ENCODE measurements at regions not wholly inside any gene's neighbourhood (a gene's known extent, or its start where the extent isn't known, plus 50 kb on each side); places are given as distances from the start of the nearest gene placed in this dataset.

DNA sequence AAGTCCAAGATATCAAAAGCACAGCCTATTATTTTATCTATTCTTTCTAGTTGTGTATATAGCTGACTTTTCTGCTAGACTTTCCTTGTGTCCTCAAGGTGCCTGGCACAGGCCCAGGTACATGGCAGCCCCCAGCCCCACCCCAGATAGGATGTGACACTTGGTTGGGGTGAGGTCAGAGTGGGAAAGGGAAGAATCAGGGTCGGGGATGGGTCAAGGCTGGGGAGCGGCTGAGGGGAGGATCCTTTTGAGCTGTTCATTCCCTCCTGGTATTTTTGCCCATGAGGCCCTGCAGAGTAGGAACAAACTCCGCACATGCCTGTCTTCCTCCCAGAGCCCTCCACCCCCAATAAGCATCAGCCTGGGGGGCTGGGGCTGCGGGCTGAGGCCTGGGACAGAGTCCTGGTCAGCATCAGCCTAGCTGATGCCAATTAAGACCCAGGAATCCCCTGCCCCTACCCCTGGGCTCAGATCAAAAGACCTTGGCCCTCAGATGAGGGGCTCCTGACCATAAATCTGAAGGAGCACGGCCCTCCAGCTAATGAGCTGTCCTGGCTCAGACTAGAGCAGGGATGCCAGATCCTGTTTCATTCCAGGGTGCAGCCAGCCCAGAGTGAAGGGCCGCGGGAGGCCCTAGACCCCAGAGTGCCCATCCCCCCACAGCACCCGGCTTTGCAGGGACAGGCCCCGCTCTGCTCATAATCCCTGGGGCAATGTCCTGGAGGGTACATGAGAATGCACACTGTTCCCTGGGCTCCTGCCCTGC is 85.3 kb downstream of the SDC1 start:
- Mint-ChIP-seq H3K4me1 (ENCODE audit: low read depth in 2 of 2) (no peaks in the 10 kb centered on the region), H3K27ac (no peak overlapping the region), H3K9me3 (no peaks in the 10 kb centered on the region), H3K27me3 (peaks cover 19 to 33% of the 10 kb centered on the region in 2 donors), H3K4me3 (no peak overlapping the region), H3K36me3 (ENCODE audit: insufficient read depth) (no peaks in the 10 kb centered on the region)
- DNase-seq (no peak), ATAC-seq (replicated peaks) (no peak)

DNA sequence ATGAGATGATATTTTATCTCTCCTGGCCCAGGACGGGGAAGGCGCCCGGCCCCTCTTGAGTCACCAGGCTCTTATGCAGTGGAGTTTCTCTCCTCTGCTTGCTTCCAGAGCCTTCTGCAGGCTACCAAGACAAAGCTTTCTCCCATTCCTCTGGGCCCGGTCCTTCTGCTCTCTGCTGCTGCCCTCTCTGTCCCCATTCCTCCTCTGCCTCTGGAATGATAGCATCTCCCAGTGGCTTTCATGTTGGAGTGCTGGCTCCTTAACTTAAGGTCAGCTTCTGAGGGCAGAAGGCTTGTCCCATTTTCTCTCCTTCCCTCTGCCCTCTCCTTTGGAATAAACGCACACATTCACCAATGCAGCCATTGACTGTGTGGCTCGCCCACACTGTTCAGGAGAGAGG is 86.2 kb downstream of the SDC1 start:
- no peak overlapping the region for H3K27ac Mint-ChIP-seq
- no peaks in the 10 kb centered on the region for H3K9me3 Mint-ChIP-seq
- H3K4me1 Mint-ChIP-seq (ENCODE audit: low read depth in 2 of 2) = no peaks in the 10 kb centered on the region
- H3K36me3 Mint-ChIP-seq (ENCODE audit: insufficient read depth) = no peaks in the 10 kb centered on the region
- peaks cover 19 to 24% of the 10 kb centered on the region in 2 donors for H3K27me3 Mint-ChIP-seq
- H3K4me3 Mint-ChIP-seq = no peak overlapping the region
- ATAC-seq (replicated peaks) = no peak
- DNase-seq = no peak

DNA sequence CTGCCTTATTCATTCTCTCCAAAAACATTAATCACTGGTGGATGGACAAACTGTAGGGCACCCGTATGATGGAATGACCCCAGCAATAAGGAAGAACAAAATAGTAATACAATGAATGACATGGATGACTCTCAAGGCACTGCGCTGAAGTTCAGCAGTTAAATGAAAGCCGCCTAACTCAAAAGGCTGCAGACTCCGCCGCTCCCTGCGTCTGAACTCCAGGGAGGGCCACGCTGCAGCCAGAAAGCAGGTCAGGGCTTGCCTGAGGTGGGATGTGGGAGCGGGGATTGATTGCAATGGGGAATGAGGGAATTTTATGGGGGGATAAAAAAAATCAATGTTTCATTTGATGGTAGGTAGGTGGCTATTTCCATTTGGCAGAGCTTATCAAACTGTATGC is 86.5 kb upstream of the LAPTM4A start:
- Mint-ChIP-seq H3K36me3 (ENCODE audit: insufficient read depth) (no peaks in the 10 kb centered on the region), H3K27me3 (peaks cover 19 to 26% of the 10 kb centered on the region in 2 donors), H3K9me3 (no peaks in the 10 kb centered on the region), H3K4me1 (ENCODE audit: low read depth in 2 of 2) (no peaks in the 10 kb centered on the region), H3K27ac (no peak overlapping the region), H3K4me3 (no peak overlapping the region)
- ATAC-seq (replicated peaks) = no peak
- no peak for DNase-seq

DNA sequence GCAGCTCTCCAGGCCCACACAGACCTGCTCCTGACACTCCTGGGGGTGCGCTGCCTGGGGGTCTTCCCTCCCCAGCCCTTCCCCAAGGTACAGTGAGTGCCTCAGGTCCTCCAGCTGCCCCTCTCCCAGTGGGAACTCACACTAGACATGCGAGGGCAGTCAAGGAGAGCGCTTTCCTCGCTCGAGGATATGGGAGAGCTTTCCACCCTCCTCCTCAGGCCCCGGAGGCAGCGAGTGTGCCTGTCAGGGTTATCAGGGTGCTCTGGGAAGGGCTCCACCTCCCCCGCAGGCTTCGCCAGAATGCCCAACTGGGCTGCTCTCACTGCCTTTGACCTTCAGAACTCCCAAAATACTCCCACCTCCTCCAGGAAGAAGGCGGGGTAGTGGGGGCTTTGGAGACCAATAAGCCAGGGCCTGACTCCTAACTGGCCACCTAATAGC is 85.7 kb upstream of the LAPTM4A start:
- H3K4me3 Mint-ChIP-seq = no peak overlapping the region
- no peak for DNase-seq
- H3K27me3 Mint-ChIP-seq = peaks cover 22 to 33% of the 10 kb centered on the region in 2 donors
- H3K27ac Mint-ChIP-seq = no peak overlapping the region
- ATAC-seq (replicated peaks) = no peak
- no peaks in the 10 kb centered on the region for H3K36me3 Mint-ChIP-seq (ENCODE audit: insufficient read depth)
- no peaks in the 10 kb centered on the region for H3K9me3 Mint-ChIP-seq
- H3K4me1 Mint-ChIP-seq (ENCODE audit: low read depth in 2 of 2) = no peaks in the 10 kb centered on the region

DNA sequence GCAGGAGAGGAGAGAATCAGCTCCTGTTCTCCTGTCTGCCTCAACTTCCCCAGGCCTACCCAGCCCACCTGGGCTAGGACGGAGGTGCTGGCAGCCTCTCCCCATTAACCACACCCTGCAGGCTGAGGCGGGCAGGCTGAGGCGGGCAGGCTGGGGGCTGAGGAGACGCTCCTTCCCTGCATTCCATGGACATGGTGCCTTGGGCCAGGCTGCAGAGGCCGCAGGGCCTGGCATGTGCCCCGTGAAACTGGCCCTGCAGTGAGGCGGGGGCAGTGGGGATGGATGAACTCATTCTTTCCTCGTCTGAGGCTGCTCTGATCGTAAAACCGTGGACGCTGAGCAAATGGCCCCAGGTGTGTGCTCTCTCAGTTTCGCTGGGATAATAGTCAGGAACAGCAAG is 84.7 kb upstream of the LAPTM4A start:
- no peak for ATAC-seq (replicated peaks)
- no peak overlapping the region for H3K4me3 Mint-ChIP-seq
- DNase-seq = no peak
- no peaks in the 10 kb centered on the region for H3K36me3 Mint-ChIP-seq (ENCODE audit: insufficient read depth)
- H3K9me3 Mint-ChIP-seq = no peaks in the 10 kb centered on the region
- peaks cover 22 to 41% of the 10 kb centered on the region in 2 donors for H3K27me3 Mint-ChIP-seq
- no peak overlapping the region for H3K27ac Mint-ChIP-seq
- no peaks in the 10 kb centered on the region for H3K4me1 Mint-ChIP-seq (ENCODE audit: low read depth in 2 of 2)

DNA sequence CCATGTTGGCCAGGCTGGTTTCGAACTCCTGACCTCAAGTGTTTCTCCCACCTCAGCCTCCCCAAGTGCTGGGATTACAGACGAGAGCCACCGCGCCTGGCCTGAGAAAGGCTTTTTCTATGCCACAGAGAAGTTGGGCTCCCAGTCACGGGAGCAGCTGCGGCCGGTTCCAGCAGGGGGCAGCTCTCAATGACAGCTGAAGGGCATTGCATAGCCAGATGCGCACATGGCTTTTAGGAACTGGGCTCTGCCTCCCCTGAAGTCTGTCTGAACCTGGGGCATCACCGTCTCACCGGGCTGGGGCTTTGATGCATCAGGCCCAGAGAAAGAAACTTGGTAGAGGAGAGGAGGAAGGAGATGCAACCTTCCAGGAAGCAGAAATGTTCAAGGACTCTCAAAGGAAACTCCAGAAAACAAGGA is 84.2 kb upstream of the LAPTM4A start:
- Mint-ChIP-seq H3K36me3 (ENCODE audit: insufficient read depth) (no peaks in the 10 kb centered on the region), H3K27me3 (peaks cover 27 to 46% of the 10 kb centered on the region in 2 donors), H3K4me1 (ENCODE audit: low read depth in 2 of 2) (no peaks in the 10 kb centered on the region), H3K27ac (no peak overlapping the region), H3K9me3 (no peaks in the 10 kb centered on the region), H3K4me3 (no peak overlapping the region)
- peak in 1 of 3 experiments; percentile 5 for DNase-seq
- ATAC-seq (replicated peaks) = no peak

DNA sequence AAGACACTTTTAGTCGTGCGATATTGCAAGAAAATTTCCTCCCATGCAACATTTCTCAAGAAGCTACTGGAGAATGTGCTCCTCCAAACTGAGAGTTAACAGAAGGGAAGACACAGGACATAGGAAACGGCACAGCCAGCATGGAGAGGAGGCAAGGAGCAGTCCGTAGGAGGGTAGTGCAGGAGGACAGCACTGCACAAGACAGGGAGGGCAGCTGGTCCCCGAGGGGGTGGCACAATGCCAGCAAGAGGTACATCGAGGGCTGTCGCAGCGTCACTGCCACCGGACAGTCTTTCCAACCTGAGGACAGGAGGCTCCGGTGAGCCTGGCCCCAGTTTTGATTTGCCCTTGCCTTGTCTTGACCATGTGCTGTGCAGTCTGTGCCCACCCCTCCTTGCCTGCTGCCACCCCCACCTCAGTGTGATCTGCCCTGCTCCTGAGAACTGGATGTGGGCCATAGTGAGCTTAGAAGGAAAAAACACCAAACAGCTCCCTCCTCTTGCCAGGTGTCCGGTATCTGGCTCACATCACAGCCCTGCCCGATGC is 81.6 kb upstream of the LAPTM4A start:
- Mint-ChIP-seq H3K4me3 (no peak overlapping the region), H3K27me3 (peaks cover 43 to 66% of the 10 kb centered on the region in 2 donors), H3K4me1 (ENCODE audit: low read depth in 2 of 2) (no peaks in the 10 kb centered on the region), H3K36me3 (ENCODE audit: insufficient read depth) (no peaks in the 10 kb centered on the region), H3K27ac (no peak overlapping the region), H3K9me3 (no peaks in the 10 kb centered on the region)
- DNase-seq (no peak), ATAC-seq (replicated peaks) (no peak)

DNA sequence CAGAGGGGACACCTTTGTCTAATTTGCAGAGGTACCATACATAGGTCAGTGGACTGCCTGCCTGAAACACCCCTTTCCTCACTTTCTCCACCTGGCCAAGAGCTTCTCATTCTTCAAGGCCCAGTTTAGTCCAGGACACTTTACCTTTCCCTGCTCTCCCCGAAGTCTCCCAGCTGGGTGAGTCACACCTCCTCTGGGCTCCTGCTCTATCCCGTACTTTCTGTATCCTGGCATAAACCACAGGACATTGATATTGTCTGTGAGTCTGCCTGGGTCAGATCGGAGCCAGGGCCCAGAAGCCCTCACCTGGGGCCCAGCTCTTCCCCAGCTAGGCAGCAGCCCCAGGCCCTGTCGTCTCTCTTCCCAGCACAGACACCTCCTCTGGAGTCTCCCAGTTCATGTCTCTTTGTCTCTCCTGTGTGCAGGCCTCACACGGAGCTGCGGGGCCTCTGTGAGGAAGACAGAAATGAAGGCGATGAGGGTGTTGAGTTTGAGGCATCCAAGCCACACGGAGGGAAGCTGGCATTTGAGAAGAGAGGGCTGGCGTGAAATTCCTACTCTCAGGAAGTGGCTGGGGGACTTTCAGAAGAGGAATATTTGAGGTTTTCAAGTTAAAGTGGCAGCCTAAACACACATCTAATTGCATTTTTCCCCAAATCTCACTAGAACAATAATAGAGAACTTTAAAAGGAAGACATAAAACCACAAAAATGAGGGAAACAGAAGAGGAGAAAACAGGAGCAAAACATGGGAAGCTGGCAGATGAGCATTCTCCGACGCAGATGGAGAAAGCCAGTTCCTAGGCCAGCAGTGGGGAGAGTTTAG is 79.6 kb upstream of the LAPTM4A start:
- H3K9me3 Mint-ChIP-seq = no peaks in the 10 kb centered on the region
- H3K4me1 Mint-ChIP-seq (ENCODE audit: low read depth in 2 of 2) = no peaks in the 10 kb centered on the region
- H3K36me3 Mint-ChIP-seq (ENCODE audit: insufficient read depth) = no peaks in the 10 kb centered on the region
- H3K27me3 Mint-ChIP-seq = peaks cover 43 to 69% of the 10 kb centered on the region in 2 donors
- H3K4me3 Mint-ChIP-seq = no peak overlapping the region
- DNase-seq (no peak), ATAC-seq (replicated peaks) (no peak)
- H3K27ac Mint-ChIP-seq = no peak overlapping the region

DNA sequence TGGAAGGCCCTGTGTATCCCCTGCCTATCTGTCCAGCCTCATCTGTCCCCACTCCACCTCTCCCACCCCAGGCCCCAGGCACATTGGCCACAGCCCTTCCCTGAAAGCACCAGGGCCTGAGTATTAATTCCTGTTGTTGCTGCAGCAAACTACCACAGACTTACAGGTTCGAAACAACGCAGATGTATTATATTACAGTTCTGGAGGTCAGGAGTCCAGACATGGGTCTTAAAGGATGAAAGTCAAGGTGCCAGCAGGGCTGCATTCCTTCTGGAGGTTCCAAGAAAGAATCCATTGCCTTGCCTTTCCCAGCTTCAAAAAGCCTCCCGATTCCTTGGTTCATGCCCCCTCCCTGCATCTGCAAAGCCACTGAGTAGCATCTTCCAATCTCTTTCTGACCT is 78.7 kb upstream of the LAPTM4A start:
- Mint-ChIP-seq H3K9me3 (no peaks in the 10 kb centered on the region), H3K4me1 (ENCODE audit: low read depth in 2 of 2) (no peaks in the 10 kb centered on the region)
- no peak for ATAC-seq (replicated peaks)

DNA sequence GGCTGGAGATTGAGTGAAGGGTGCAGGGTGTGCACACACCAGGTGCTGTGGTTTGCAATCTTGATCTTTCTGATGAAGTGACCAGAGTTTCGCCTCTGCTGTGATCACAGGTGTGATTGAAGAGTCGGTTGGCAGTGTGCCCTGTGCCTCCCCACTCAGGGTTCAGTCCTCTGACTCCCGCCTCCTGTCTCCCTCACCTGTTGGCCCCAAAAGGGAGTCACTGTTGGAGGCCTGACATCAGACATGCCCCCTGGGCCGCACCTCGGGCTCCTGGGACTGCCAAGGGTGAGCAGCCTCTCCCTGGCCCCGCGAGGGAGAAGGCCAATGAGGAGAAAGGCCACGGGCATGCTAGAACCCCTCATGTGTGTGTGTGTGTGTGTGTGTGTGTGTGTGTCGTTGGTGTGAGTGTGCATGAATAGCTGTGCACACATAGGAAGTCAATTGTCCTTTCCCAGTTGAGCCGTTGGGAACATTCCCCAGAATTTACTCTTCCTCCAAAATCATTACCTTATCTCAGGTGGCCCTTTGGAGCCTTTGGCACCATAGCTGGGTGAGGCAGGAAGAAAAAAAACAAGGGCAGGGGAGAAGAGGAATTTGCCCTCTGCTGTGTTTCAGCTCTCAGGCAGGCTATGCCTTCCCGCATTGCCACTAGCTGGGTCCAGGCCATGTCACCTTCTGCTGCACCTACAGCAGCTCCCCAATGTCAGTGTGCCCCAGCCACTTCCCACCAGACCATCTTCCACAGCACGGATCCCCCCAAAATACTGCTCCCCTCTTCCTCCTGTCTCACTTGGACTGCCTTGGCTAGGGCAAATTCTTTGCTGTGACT is 78.1 kb upstream of the LAPTM4A start:
- ATAC-seq (replicated peaks) = no peak
- Mint-ChIP-seq H3K36me3 (ENCODE audit: insufficient read depth) (no peaks in the 10 kb centered on the region), H3K4me3 (no peak overlapping the region), H3K27ac (no peak overlapping the region), H3K27me3 (peaks cover 43 to 55% of the 10 kb centered on the region in 2 donors), H3K9me3 (no peaks in the 10 kb centered on the region), H3K4me1 (ENCODE audit: low read depth in 2 of 2) (no peaks in the 10 kb centered on the region)
- no peak for DNase-seq

More for the DNA sequence above, 78.7 kb upstream of the LAPTM4A start:
- H3K27ac Mint-ChIP-seq = no peak overlapping the region
- no peak overlapping the region for H3K4me3 Mint-ChIP-seq
- DNase-seq = no peak
- H3K36me3 Mint-ChIP-seq (ENCODE audit: insufficient read depth) = no peaks in the 10 kb centered on the region
- H3K27me3 Mint-ChIP-seq = peaks cover 43 to 60% of the 10 kb centered on the region in 2 donors

DNA sequence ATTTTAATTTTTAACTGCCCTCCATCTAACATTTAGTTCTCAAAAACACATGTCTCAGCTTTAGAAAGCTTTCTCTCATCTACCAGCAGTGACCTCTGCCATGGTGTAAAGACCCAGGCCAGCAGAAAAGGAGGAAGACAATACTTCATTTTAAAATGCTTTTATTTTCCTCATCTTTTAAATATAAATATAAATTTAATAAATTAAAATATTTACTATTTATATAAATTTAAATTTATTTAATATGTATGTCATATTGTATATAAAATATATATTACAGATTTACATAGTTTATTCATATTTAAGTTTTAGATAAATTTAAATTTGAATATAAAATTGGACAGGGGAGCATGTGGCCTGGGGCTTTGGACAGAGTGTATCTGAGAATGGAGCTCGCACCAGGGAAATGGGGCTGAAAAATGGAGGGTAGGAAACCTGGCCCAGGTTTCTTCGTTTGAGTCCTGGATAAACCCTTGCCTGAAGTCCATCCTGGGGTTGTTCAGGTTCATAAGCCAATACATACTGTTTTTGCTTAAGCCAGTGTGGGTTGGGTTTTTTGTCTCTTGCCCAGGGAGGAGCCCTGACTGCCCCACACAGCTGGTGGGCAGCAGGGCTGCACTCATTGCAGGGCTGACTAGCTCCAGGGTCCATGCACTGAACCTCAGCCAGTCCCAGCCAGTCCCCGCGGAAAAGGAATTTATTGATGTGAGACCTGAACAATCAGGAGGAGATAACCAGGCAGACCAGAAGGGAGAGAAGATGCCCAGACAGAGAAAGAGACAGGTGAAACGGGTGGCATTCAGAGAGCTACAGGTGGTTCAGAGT is 77.3 kb upstream of the LAPTM4A start:
- no peaks in the 10 kb centered on the region for H3K4me1 Mint-ChIP-seq (ENCODE audit: low read depth in 2 of 2)
- H3K27me3 Mint-ChIP-seq = peaks cover 37 to 55% of the 10 kb centered on the region in 2 donors
- no peaks in the 10 kb centered on the region for H3K9me3 Mint-ChIP-seq
- H3K27ac Mint-ChIP-seq = no peak overlapping the region
- DNase-seq (no peak), ATAC-seq (replicated peaks) (no peak)
- H3K36me3 Mint-ChIP-seq (ENCODE audit: insufficient read depth) = no peaks in the 10 kb centered on the region
- H3K4me3 Mint-ChIP-seq = no peak overlapping the region

DNA sequence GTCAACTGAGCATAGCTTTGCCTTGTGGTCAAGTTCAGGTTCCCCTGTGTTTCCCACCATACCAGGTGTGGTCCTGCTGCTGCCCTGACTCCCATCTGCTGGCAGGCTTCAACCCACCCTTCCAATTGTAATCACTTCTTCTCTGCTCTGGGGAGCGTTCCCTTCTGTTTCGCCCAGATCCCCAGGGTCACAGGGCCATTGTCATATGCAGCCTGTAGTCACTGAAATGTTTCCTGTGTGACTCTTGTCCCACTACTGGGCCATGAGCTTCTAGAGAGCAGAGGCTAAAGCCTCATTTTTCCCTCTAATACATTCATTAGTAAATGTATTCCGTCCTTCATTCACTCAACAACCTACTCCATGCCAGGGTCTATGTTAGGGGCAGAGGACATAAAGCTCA is 75.0 kb upstream of the LAPTM4A start:
- Mint-ChIP-seq H3K36me3 (ENCODE audit: insufficient read depth) (no peaks in the 10 kb centered on the region), H3K9me3 (no peaks in the 10 kb centered on the region)

More for the DNA sequence above, 75.0 kb upstream of the LAPTM4A start:
- no peak overlapping the region for H3K27ac Mint-ChIP-seq
- ATAC-seq (replicated peaks) (no peak), DNase-seq (no peak)
- H3K4me1 Mint-ChIP-seq (ENCODE audit: low read depth in 2 of 2) = no peaks in the 10 kb centered on the region
- H3K4me3 Mint-ChIP-seq = no peak overlapping the region
- H3K27me3 Mint-ChIP-seq = peaks cover 25 to 53% of the 10 kb centered on the region in 2 donors
